ENCODE measurements at regions not wholly inside any gene's neighbourhood (a gene's known extent, or its start where the extent isn't known, plus 50 kb on each side); places are given as distances from the start of the nearest gene placed in this dataset.

- Histone ChIP-seq H3K4me2 (ENCODE audit: low read length) (no peak overlapping the region), H3K27ac (ENCODE audit: low read length) (no peak overlapping the region), H3K79me2 (replicated peaks; ENCODE audit: insufficient read depth, low read length) (no peaks in the 10 kb centered on the region), H3K9me2 (ENCODE audit: insufficient read depth, low read length) (no peaks in the 10 kb centered on the region), H3F3A (ENCODE audit: insufficient read depth, low read length, poor library complexity, severe bottlenecking) (no peaks in the 10 kb centered on the region), H3K36me3 (ENCODE audit: insufficient read depth, low read length) (no peaks in the 10 kb centered on the region), H3K9me3 (ENCODE audit: low read length) (no peaks in the 10 kb centered on the region), H3K27me3 (ENCODE audit: insufficient read depth, low read depth, low read length) (no peaks in the 10 kb centered on the region), H3K4me3 (ENCODE audit: low read length) (no peak overlapping the region), H3K9ac (ENCODE audit: low read length) (no peak overlapping the region), H4K20me1 (ENCODE audit: insufficient read depth) (no peaks in the 10 kb centered on the region), H2AFZ (ENCODE audit: low read depth, low read length) (no peak overlapping the region)
- TF ChIP-seq CTCF (IDR thresholded peaks at IDR 0.05; ENCODE audit: poor library complexity, severe bottlenecking) (no peak), EP300 (conservative IDR thresholded peaks at IDR 0.05; ENCODE audit: poor library complexity, severe bottlenecking) (no peak), TAF1 (IDR thresholded peaks at IDR 0.05; ENCODE audit: low read depth) (no peak), SMC3 (conservative IDR thresholded peaks at IDR 0.05; ENCODE audit: poor library complexity) (no peak), MXI1 (conservative IDR thresholded peaks at IDR 0.05; ENCODE audit: poor library complexity, severe bottlenecking) (no peak), REST (IDR thresholded peaks at IDR 0.05; ENCODE audit: borderline replicate concordance) (no peak), RAD21 (conservative IDR thresholded peaks at IDR 0.05) (no peak), POLR2AphosphoS5 (IDR thresholded peaks at IDR 0.05) (no peak), EZH2 (IDR thresholded peaks at IDR 0.05; ENCODE audit: borderline replicate concordance, insufficient read depth, low read length, poor library complexity, severe bottlenecking) (no peak)
Measured at GRCh38 chr2:62343206-62343605, 147.3 kb downstream of the B3GNT2 start.

GRCh38 chr2:62340994-62341484 lies 145.1 kb downstream of the B3GNT2 start:
- TF ChIP-seq EP300 (conservative IDR thresholded peaks at IDR 0.05; ENCODE audit: poor library complexity, severe bottlenecking) (no peak), TAF1 (IDR thresholded peaks at IDR 0.05; ENCODE audit: low read depth) (no peak), EZH2 (IDR thresholded peaks at IDR 0.05; ENCODE audit: borderline replicate concordance, insufficient read depth, low read length, poor library complexity, severe bottlenecking) (no peak), RAD21 (conservative IDR thresholded peaks at IDR 0.05) (no peak), MXI1 (conservative IDR thresholded peaks at IDR 0.05; ENCODE audit: poor library complexity, severe bottlenecking) (no peak), REST (IDR thresholded peaks at IDR 0.05; ENCODE audit: borderline replicate concordance) (no peak), POLR2AphosphoS5 (IDR thresholded peaks at IDR 0.05) (no peak), SMC3 (conservative IDR thresholded peaks at IDR 0.05; ENCODE audit: poor library complexity) (no peak), CTCF (IDR thresholded peaks at IDR 0.05; ENCODE audit: poor library complexity, severe bottlenecking) (no peak)
- Histone ChIP-seq H3F3A (ENCODE audit: insufficient read depth, low read length, poor library complexity, severe bottlenecking) (no peaks in the 10 kb centered on the region), H3K4me3 (ENCODE audit: low read length) (no peak overlapping the region), H3K79me2 (replicated peaks; ENCODE audit: insufficient read depth, low read length) (no peaks in the 10 kb centered on the region), H3K9me2 (ENCODE audit: insufficient read depth, low read length) (no peaks in the 10 kb centered on the region), H3K27ac (ENCODE audit: low read length) (no peak overlapping the region), H3K9me3 (ENCODE audit: low read length) (no peaks in the 10 kb centered on the region), H4K20me1 (ENCODE audit: insufficient read depth) (no peaks in the 10 kb centered on the region), H3K27me3 (ENCODE audit: insufficient read depth, low read depth, low read length) (no peaks in the 10 kb centered on the region), H3K36me3 (ENCODE audit: insufficient read depth, low read length) (no peaks in the 10 kb centered on the region), H2AFZ (ENCODE audit: low read depth, low read length) (no peak overlapping the region), H3K4me2 (ENCODE audit: low read length) (no peak overlapping the region), H3K9ac (ENCODE audit: low read length) (no peak overlapping the region)
